Lower lobe of right lung (tissue), 2 donors: ENCODE measurements at regions not wholly inside any gene's neighbourhood (a gene's known extent, or its start where the extent isn't known, plus 50 kb on each side); places are given as distances from the start of the nearest gene placed in this dataset.

ENCODE experiments used
- ATAC-seq, 2 donors: fragments of 200-7000 bp; cut with Tn5 transposase; one replicate each; pipeline ENCODE4 v1.9.1; 2020 to 2022; ENCODE audit warnings: mild to moderate bottlenecking in 2 of 2, moderate library complexity in 2 of 2
- DNase-seq: peaks from one replicate; pipeline ENCODE4 v3.0.0-alpha.2; 2020
- H3K27ac ChIP-seq: fragments of 200-600 bp; one replicate; pipeline ENCODE4 v1.8.0; 2022
- H3K27me3 ChIP-seq: fragments of 200-600 bp; one replicate; pipeline ENCODE4 v1.8.0; 2022; ENCODE audit warnings: low read depth
- H3K36me3 ChIP-seq: fragments of 200-600 bp; one replicate; pipeline ENCODE4 v1.8.0; 2022; ENCODE audit warnings: mild to moderate bottlenecking
- H3K4me1 ChIP-seq: fragments of 200-600 bp; one replicate; pipeline ENCODE4 v1.8.0; 2022
- H3K4me3 ChIP-seq: fragments of 200-600 bp; one replicate; pipeline ENCODE4 v1.8.0; 2022; ENCODE audit warnings: mild to moderate bottlenecking
- H3K9me3 ChIP-seq: fragments of 200-600 bp; one replicate; pipeline ENCODE4 v1.8.0; 2022
- intact Hi-C: fragments of 100-400 bp; cut with DNase I; formaldehyde crosslinking; loops from one replicate; pipeline ENCODE4 v1.11.0; 2022
- TF ChIP-seq, protein P1 (sequence below): fragments of 200-600 bp; IDR thresholded peaks from one replicate; pipeline ENCODE4 v1.8.0; 2022; ENCODE audit warnings: antibody characterized with exemption, mild to moderate bottlenecking
- donor health status: DM: no; HTN: yes; CAD: no; lungs with severe emphysema.

DNA sequence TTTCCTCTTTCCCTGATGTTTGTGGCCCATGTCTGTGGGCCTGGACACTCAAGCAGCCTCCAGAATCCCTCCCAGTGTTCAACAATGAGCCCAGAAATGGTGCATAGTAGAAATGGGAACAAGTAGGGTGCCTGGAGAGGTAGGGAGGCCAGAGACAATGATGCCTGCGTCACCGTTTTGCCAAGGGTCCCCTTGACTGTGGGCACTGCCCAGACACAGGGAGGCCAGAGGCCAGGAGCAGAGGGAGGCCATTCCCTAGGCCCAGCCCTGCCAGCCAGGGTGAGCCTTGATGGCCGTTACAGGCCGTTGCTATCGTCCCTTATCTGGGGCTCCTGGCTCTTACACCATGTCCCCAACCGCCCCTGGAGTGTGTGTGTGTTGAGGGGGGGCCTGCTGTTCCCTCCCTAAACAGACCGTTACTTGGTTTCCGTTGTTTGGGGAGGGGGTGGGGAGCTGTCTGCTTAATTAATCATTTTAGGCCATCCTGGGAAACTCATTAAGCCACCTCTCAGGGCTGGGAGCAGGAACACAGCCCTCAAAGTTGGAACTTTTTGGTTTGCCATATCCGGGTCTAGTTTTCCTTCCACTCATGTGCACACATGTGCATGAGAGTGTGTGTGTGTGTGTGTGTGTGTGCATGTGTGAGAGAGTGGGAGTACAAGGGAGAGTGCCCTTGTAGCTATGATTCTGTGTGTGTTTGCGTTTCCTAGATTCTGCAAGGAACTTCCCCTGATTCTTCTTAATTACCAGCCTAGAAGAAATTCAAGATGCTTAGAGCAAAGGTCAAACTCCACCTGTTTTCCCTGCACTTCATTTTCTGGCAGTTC, 135.2 kb upstream of the HAAO start:
- no peak for DNase-seq
- no peaks in the 10 kb centered on the region for H3K9me3 ChIP-seq
- no peaks in the 10 kb centered on the region for H3K27me3 ChIP-seq
- intact Hi-C loops: no loop called here
- no peaks in the 10 kb centered on the region for H3K36me3 ChIP-seq
- TF ChIP-seq, protein P1, sequence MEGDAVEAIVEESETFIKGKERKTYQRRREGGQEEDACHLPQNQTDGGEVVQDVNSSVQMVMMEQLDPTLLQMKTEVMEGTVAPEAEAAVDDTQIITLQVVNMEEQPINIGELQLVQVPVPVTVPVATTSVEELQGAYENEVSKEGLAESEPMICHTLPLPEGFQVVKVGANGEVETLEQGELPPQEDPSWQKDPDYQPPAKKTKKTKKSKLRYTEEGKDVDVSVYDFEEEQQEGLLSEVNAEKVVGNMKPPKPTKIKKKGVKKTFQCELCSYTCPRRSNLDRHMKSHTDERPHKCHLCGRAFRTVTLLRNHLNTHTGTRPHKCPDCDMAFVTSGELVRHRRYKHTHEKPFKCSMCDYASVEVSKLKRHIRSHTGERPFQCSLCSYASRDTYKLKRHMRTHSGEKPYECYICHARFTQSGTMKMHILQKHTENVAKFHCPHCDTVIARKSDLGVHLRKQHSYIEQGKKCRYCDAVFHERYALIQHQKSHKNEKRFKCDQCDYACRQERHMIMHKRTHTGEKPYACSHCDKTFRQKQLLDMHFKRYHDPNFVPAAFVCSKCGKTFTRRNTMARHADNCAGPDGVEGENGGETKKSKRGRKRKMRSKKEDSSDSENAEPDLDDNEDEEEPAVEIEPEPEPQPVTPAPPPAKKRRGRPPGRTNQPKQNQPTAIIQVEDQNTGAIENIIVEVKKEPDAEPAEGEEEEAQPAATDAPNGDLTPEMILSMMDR: no peak
- peaks cover 98% of the 10 kb centered on the region for H3K4me1 ChIP-seq
- ATAC-seq: peak in 1 of 2 donors; percentile 15
- H3K4me3 ChIP-seq: no peak overlapping the region
- H3K27ac ChIP-seq: peak overlapping the region; percentile 82

DNA sequence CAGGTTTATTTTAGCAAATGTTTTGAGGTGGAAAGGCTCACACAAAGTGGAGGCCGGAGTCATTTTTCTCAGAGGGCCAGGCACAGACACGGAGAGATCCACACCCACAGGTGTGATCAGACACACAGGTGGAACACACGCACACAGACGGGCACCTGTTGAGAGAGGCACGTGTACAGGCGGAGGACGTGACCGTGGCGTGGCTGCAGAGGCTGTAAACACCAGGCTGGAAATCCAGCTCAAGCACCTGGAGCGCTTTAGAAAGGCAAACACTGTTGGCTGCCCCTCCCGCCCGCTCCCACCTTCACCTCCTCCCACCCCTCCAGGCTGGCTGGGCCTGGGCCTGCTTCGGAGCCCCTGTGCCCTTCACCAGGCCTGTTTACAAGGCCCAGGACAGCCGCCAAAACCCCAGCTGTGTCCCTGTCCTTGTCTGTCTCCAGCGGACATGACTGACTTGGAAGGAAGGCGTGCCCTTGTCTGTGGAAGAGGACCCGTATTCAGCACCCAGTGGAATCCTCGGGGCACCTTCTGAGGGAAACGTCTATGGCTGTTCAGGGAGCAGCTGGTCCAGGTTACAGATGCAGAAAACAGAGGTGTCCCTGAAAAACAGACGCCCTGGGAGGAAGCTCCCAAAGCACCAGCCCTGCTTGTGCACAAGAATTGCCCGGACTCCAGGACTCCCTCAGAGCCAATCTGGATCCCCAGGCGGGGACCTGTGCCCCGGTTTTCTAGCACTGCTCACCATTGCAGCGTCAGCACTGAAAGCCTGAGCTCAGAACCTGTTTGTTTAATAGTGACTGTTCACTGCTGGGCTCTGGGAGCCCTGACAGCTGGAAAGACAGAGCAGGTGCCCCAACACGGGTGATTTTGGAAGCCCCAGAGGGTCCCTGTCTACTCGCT, 134.3 kb upstream of the HAAO start:
- no peak for DNase-seq

GRCh38 chr2:42925742-42926433, 133.5 kb upstream of the HAAO start:
- ATAC-seq (peak; percentile 29 to 36), DNase-seq (no peak)
- H3K27ac ChIP-seq: peak overlapping the region; percentile 82
- H3K9me3 ChIP-seq: no peaks in the 10 kb centered on the region
- no peak overlapping the region for H3K4me3 ChIP-seq
- H3K4me1 ChIP-seq: peaks cover 85% of the 10 kb centered on the region
- TF ChIP-seq, protein P1: no peak
- no peaks in the 10 kb centered on the region for H3K36me3 ChIP-seq
- intact Hi-C loops: no loop called here
- H3K27me3 ChIP-seq: no peaks in the 10 kb centered on the region

More for the DNA sequence above, 134.3 kb upstream of the HAAO start:
- Histone ChIP-seq H3K36me3 (no peaks in the 10 kb centered on the region), H3K4me1 (peaks cover 93% of the 10 kb centered on the region), H3K27ac (peak overlapping the region; percentile 82), H3K4me3 (no peak overlapping the region), H3K9me3 (no peaks in the 10 kb centered on the region), H3K27me3 (no peaks in the 10 kb centered on the region)
- intact Hi-C loops: no loop called here
- no peak for ATAC-seq
- TF ChIP-seq, protein P1: no peak

DNA sequence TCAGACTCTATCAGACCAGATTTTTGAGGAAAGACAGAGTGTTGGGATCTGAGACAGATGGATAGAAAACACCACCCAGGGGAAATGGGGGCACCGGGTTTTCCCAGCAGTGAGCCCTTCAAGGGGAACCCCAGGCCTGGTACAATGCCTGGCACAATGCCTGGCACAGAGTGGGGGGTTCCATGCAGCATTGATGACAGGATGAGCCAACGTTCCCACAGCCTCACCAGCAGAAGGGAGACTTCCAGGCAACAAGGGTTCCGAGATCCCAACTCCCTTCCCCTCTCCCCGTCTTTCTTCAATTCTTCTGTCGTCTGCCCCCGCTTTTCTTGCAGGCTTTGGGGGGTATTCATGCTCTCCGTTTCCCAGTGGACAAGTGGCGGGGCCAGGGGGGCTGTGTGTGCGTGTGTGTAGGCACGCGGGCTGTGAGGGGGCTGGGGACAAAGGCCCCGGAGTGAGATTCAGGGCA, 132.1 kb upstream of the HAAO start:
- intact Hi-C loops: no loop called here
- no peaks in the 10 kb centered on the region for H3K9me3 ChIP-seq
- TF ChIP-seq, protein P1: no peak
- H3K27me3 ChIP-seq: no peaks in the 10 kb centered on the region
- peak overlapping the region; percentile 82 for H3K27ac ChIP-seq
- ATAC-seq (peak in 1 of 2 donors; percentile 20), DNase-seq (no peak)
- peaks cover 71% of the 10 kb centered on the region for H3K4me1 ChIP-seq
- H3K4me3 ChIP-seq: no peak overlapping the region
- H3K36me3 ChIP-seq: no peaks in the 10 kb centered on the region
